ENCODE measurements at regions not wholly inside any gene's neighbourhood (a gene's known extent, or its start where the extent isn't known, plus 50 kb on each side); places are given as distances from the start of the nearest gene placed in this dataset.

GRCh38 chr1:37420456-37420855 lies 53.9 kb upstream of the ZC3H12A start:
- Histone ChIP-seq H4K20me1 (replicated peaks; ENCODE audit: insufficient read depth) (no peaks in the 10 kb centered on the region), H3K36me3 (ENCODE audit: insufficient read depth) (no peaks in the 10 kb centered on the region), H3K9me2 (ENCODE audit: insufficient read depth) (no peaks in the 10 kb centered on the region), H2AFZ (no peak overlapping the region), H3K4me2 (no peak overlapping the region), H3K4me3 (no peak overlapping the region), H3K4me1 (ENCODE audit: insufficient read depth) (no peaks in the 10 kb centered on the region), H3K79me2 (replicated peaks; ENCODE audit: insufficient read depth) (no peaks in the 10 kb centered on the region), H3K27me3 (ENCODE audit: insufficient read depth) (no peaks in the 10 kb centered on the region), H3F3A (replicated peaks; ENCODE audit: low read depth) (no peaks in the 10 kb centered on the region), H3K27ac (ENCODE audit: low read depth) (no peak overlapping the region)
- Mint-ChIP-seq H3K9me3 (peaks cover 9% of the 10 kb centered on the region), H3K27ac (no peak overlapping the region), H3K36me3 (ENCODE audit: low read depth) (peaks cover 3% of the 10 kb centered on the region), H3K4me1 (peaks cover 2% of the 10 kb centered on the region; the same call in 1 of the 3 replicates), H3K4me3 (no peak overlapping the region), H3K27me3 (ENCODE audit: insufficient read depth, low read depth, poor library complexity) (peaks cover 15% of the 10 kb centered on the region)
- ATAC-seq, result no peak
- DNase-seq (ENCODE audit: low spot score), result no peak
- TF ChIP-seq STAT1 (IDR thresholded peaks at IDR 0.05; ENCODE audit: unreplicated experiment), result no peak
- TF ChIP-seq ZNF114 (CRISPR knock-in tag; IDR thresholded peaks at IDR 0.05), result no peak
- no peak for TF ChIP-seq EZH2 (IDR thresholded peaks at IDR 0.05; ENCODE audit: low read depth, unreplicated experiment)
- no peak for TF ChIP-seq NANOG (IDR thresholded peaks at IDR 0.05; ENCODE audit: borderline replicate concordance)
- TF ChIP-seq ETS1 (IDR thresholded peaks at IDR 0.05), result no peak
- no peak for TF ChIP-seq EZH2phosphoT487 (IDR thresholded peaks at IDR 0.05; ENCODE audit: unreplicated experiment)
- no peak for TF ChIP-seq CREB1 (CRISPR knock-in tag; IDR thresholded peaks at IDR 0.05; ENCODE audit: low read depth)
- TF ChIP-seq JUNB (IDR thresholded peaks at IDR 0.05; ENCODE audit: unreplicated experiment), result no peak
- no peak for TF ChIP-seq ZNF462 (CRISPR knock-in tag; IDR thresholded peaks at IDR 0.05)
- TF ChIP-seq POLR2AphosphoS5 (IDR thresholded peaks at IDR 0.05; ENCODE audit: low read depth), result no peak
- TF ChIP-seq, protein P1, sequence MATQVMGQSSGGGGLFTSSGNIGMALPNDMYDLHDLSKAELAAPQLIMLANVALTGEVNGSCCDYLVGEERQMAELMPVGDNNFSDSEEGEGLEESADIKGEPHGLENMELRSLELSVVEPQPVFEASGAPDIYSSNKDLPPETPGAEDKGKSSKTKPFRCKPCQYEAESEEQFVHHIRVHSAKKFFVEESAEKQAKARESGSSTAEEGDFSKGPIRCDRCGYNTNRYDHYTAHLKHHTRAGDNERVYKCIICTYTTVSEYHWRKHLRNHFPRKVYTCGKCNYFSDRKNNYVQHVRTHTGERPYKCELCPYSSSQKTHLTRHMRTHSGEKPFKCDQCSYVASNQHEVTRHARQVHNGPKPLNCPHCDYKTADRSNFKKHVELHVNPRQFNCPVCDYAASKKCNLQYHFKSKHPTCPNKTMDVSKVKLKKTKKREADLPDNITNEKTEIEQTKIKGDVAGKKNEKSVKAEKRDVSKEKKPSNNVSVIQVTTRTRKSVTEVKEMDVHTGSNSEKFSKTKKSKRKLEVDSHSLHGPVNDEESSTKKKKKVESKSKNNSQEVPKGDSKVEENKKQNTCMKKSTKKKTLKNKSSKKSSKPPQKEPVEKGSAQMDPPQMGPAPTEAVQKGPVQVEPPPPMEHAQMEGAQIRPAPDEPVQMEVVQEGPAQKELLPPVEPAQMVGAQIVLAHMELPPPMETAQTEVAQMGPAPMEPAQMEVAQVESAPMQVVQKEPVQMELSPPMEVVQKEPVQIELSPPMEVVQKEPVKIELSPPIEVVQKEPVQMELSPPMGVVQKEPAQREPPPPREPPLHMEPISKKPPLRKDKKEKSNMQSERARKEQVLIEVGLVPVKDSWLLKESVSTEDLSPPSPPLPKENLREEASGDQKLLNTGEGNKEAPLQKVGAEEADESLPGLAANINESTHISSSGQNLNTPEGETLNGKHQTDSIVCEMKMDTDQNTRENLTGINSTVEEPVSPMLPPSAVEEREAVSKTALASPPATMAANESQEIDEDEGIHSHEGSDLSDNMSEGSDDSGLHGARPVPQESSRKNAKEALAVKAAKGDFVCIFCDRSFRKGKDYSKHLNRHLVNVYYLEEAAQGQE (IDR thresholded peaks at IDR 0.05; ENCODE audit: unreplicated experiment), result no peak
- TF ChIP-seq, protein P2, sequence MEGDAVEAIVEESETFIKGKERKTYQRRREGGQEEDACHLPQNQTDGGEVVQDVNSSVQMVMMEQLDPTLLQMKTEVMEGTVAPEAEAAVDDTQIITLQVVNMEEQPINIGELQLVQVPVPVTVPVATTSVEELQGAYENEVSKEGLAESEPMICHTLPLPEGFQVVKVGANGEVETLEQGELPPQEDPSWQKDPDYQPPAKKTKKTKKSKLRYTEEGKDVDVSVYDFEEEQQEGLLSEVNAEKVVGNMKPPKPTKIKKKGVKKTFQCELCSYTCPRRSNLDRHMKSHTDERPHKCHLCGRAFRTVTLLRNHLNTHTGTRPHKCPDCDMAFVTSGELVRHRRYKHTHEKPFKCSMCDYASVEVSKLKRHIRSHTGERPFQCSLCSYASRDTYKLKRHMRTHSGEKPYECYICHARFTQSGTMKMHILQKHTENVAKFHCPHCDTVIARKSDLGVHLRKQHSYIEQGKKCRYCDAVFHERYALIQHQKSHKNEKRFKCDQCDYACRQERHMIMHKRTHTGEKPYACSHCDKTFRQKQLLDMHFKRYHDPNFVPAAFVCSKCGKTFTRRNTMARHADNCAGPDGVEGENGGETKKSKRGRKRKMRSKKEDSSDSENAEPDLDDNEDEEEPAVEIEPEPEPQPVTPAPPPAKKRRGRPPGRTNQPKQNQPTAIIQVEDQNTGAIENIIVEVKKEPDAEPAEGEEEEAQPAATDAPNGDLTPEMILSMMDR (conservative IDR thresholded peaks at IDR 0.05; ENCODE audit: low read depth in 2 of 2), result no peak
- no peak for TF ChIP-seq ZNF331 (CRISPR knock-in tag; IDR thresholded peaks at IDR 0.05; ENCODE audit: low read depth)
